Naive thymus-derived CD8-positive, alpha-beta T cell (primary cell): ENCODE measurements at regions not wholly inside any gene's neighbourhood (a gene's known extent, or its start where the extent isn't known, plus 50 kb on each side); places are given as distances from the start of the nearest gene placed in this dataset.
"Not testable (repeated sequence)": the region's sequence is repeated elsewhere in the genome, so short reads cannot be mapped to it uniquely, and the experiment has no call there.

Experiments
- ATAC-seq, 2 donors: fragments of 150-1000 bp; cut with Tn5 transposase in 1 of 2; sonication (Bioruptor Pico), chemical (Tn5 transposase) in 1 of 2; 1 replicate in 1 of 2; 2 replicates in 1 of 2; pipeline ENCODE4 v1.10.0; 2021; ENCODE audit warnings: mild to moderate bottlenecking in 2 of 2, moderate library complexity in 2 of 2
- POLR2A ChIA-PET: fragments of 350-600 bp; sonication (Branson Sonifier 250); formaldehyde crosslinking; loops from one replicate; lab custom pipeline; 2021; ENCODE audit warnings: antibody characterized with exemption; lab: Charles Lee
- DNase-seq, 10 donors: peaks; one replicate each; pipeline versions ENCODE4 v3.0.0 to v3.0.0-alpha.2; 2020 to 2022
- H3K27ac Mint-ChIP-seq, 10 donors: one replicate each; pipeline ENCODE4 v1.8.0; 2020 to 2022; ENCODE audit warnings: mild to moderate bottlenecking in 10 of 10, mixed read lengths in 10 of 10, moderate library complexity in 4 of 10, inconsistent platforms in 1 of 10
- H3K27me3 Mint-ChIP-seq, 5 donors: one replicate each; pipeline ENCODE4 v1.8.0; 2021 to 2022; ENCODE audit warnings: mixed read lengths in 5 of 5
- H3K36me3 Mint-ChIP-seq, 3 donors: one replicate each; pipeline ENCODE4 v1.8.0; 2020 to 2022; ENCODE audit warnings: mixed read lengths in 3 of 3, mild to moderate bottlenecking in 2 of 3, inconsistent platforms in 1 of 3
- H3K4me1 Mint-ChIP-seq, 4 donors: one replicate each; pipeline ENCODE4 v1.8.0; 2021 to 2022; ENCODE audit warnings: mixed read lengths in 4 of 4
- H3K4me3 Mint-ChIP-seq, 10 donors: one replicate each; pipeline ENCODE4 v1.8.0; 2020 to 2022; ENCODE audit warnings: mild to moderate bottlenecking in 10 of 10, mixed read lengths in 10 of 10, moderate library complexity in 6 of 10, inconsistent platforms in 1 of 10
- H3K9me3 Mint-ChIP-seq, 9 donors: one replicate each; pipeline ENCODE4 v1.8.0; 2020 to 2022; ENCODE audit warnings: mixed read lengths in 9 of 9, mild to moderate bottlenecking in 3 of 9, inconsistent platforms in 1 of 9, moderate library complexity in 1 of 9

GRCh38 chr2:239818531-239819011 lies 206.6 kb downstream of the NDUFA10 start:
- Mint-ChIP-seq H3K4me1 (peaks cover 0 to 7% (median 0%) of the 10 kb centered on the region in 4 donors), H3K4me3 (no peak overlapping the region), H3K36me3 (no peaks in the 10 kb centered on the region), H3K27ac (peak overlapping the region in 1 of 10 donors; percentile 53), H3K27me3 (peaks cover 0 to 24% (median 14%) of the 10 kb centered on the region in 5 donors), H3K9me3 (no peaks in the 10 kb centered on the region)
- ATAC-seq (no peak), DNase-seq (peak in 1 of 10 donors; percentile 50)
- POLR2A ChIA-PET = no interaction called here

- Mint-ChIP-seq H3K9me3 (no peaks in the 10 kb centered on the region), H3K4me1 (peaks cover 0 to 7% (median 0%) of the 10 kb centered on the region in 4 donors), H3K36me3 (no peaks in the 10 kb centered on the region), H3K27me3 (peaks cover 0 to 24% (median 16%) of the 10 kb centered on the region in 5 donors), H3K4me3 (no peak overlapping the region), H3K27ac (peak overlapping the region in 2 of 10 donors; percentile 11 to 53)
- DNase-seq (no peak), ATAC-seq (no peak)
- POLR2A ChIA-PET = no interaction called here
Observed at GRCh38 chr2:239818086-239818485, 207.1 kb downstream of the NDUFA10 start.

GRCh38 chr2:239817468-239818031 lies 207.6 kb downstream of the NDUFA10 start:
- POLR2A ChIA-PET, H3K4me1 Mint-ChIP-seq, H3K4me3 Mint-ChIP-seq, DNase-seq, ATAC-seq, H3K9me3 Mint-ChIP-seq, H3K27ac Mint-ChIP-seq, H3K36me3 Mint-ChIP-seq: not testable (repeated sequence)
- H3K27me3 Mint-ChIP-seq = peaks cover 0 to 24% (median 16%) of the 10 kb centered on the region in 5 donors

GRCh38 chr2:239816576-239817467 lies 208.3 kb downstream of the NDUFA10 start:
- no peak for ATAC-seq
- peaks cover 0 to 7% (median 0%) of the 10 kb centered on the region in 4 donors for H3K4me1 Mint-ChIP-seq
- peak in 1 of 10 donors; percentile 54 for DNase-seq
- no peaks in the 10 kb centered on the region for H3K9me3 Mint-ChIP-seq
- POLR2A ChIA-PET = no interaction called here
- H3K27me3 Mint-ChIP-seq = peaks cover 0 to 21% (median 11%) of the 10 kb centered on the region in 5 donors
- H3K27ac Mint-ChIP-seq = no peak overlapping the region
- H3K4me3 Mint-ChIP-seq = no peak overlapping the region
- H3K36me3 Mint-ChIP-seq = no peaks in the 10 kb centered on the region

GRCh38 chr2:239815671-239816070 lies 209.5 kb downstream of the NDUFA10 start:
- Mint-ChIP-seq H3K36me3 (no peaks in the 10 kb centered on the region), H3K27me3 (peaks cover 0 to 18% (median 6%) of the 10 kb centered on the region in 5 donors), H3K27ac (peak overlapping the region in 1 of 10 donors; percentile 14), H3K9me3 (no peaks in the 10 kb centered on the region), H3K4me3 (no peak overlapping the region), H3K4me1 (peaks cover 0 to 5% (median 0%) of the 10 kb centered on the region in 4 donors)
- ATAC-seq (no peak), DNase-seq (peak in 1 of 10 donors; percentile 40)
- POLR2A ChIA-PET = no interaction called here

GRCh38 chr2:239814861-239815601 lies 210.1 kb downstream of the NDUFA10 start:
- Mint-ChIP-seq H3K27ac (peak overlapping the region in 1 of 10 donors; percentile 14), H3K36me3 (no peaks in the 10 kb centered on the region), H3K27me3 (peaks cover 0 to 18% (median 2%) of the 10 kb centered on the region in 5 donors), H3K9me3 (no peaks in the 10 kb centered on the region), H3K4me3 (no peak overlapping the region), H3K4me1 (peaks cover 0 to 5% (median 0%) of the 10 kb centered on the region in 4 donors)
- ATAC-seq (no peak), DNase-seq (peak in 1 of 10 donors; percentile 9)
- POLR2A ChIA-PET = no interaction called here

- ATAC-seq (no peak), DNase-seq (peak in 1 of 10 donors; percentile 51)
- Mint-ChIP-seq H3K4me1 (peaks cover 0 to 5% (median 0%) of the 10 kb centered on the region in 4 donors), H3K36me3 (no peaks in the 10 kb centered on the region), H3K27ac (peak overlapping the region in 1 of 10 donors; percentile 25), H3K9me3 (no peaks in the 10 kb centered on the region), H3K27me3 (peaks cover 0 to 18% (median 2%) of the 10 kb centered on the region in 5 donors), H3K4me3 (no peak overlapping the region)
- POLR2A ChIA-PET = no interaction called here
Observed at GRCh38 chr2:239814116-239814860, 210.9 kb downstream of the NDUFA10 start.

- Mint-ChIP-seq H3K9me3 (no peaks in the 10 kb centered on the region), H3K4me1 (peaks cover 0 to 1% (median 0%) of the 10 kb centered on the region in 4 donors), H3K27ac (peak overlapping the region in 1 of 10 donors; percentile 25), H3K36me3 (no peaks in the 10 kb centered on the region), H3K4me3 (no peak overlapping the region), H3K27me3 (peaks cover 0 to 14% (median 2%) of the 10 kb centered on the region in 5 donors)
- POLR2A ChIA-PET = no interaction called here
- ATAC-seq (no peak), DNase-seq (peak in 1 of 10 donors; percentile 40)
Observed at GRCh38 chr2:239813261-239814115, 211.7 kb downstream of the NDUFA10 start.

- ATAC-seq = no peak
- Mint-ChIP-seq H3K27ac (peak overlapping the region in 1 of 10 donors; percentile 65), H3K27me3 (peaks cover 0 to 9% (median 0%) of the 10 kb centered on the region in 5 donors), H3K9me3 (no peaks in the 10 kb centered on the region), H3K4me3 (no peak overlapping the region), H3K4me1 (no peaks in the 10 kb centered on the region), H3K36me3 (no peaks in the 10 kb centered on the region)
- DNase-seq = peak in 1 of 10 donors; percentile 41
- POLR2A ChIA-PET = no interaction called here
Observed at GRCh38 chr2:239811806-239812560, 213.2 kb downstream of the NDUFA10 start.

- Mint-ChIP-seq H3K4me1 (no peaks in the 10 kb centered on the region), H3K4me3 (no peak overlapping the region), H3K27me3 (peaks cover 0 to 9% (median 0%) of the 10 kb centered on the region in 5 donors), H3K9me3 (no peaks in the 10 kb centered on the region), H3K36me3 (no peaks in the 10 kb centered on the region), H3K27ac (no peak overlapping the region)
- POLR2A ChIA-PET = no interaction called here
- peak in 1 of 10 donors; percentile 34 for DNase-seq
- ATAC-seq = no peak
Observed at GRCh38 chr2:239811111-239811781, 213.9 kb downstream of the NDUFA10 start.
